AG04450 (cell line): ENCODE measurements at regions not wholly inside any gene's neighbourhood (a gene's known extent, or its start where the extent isn't known, plus 50 kb on each side); places are given as distances from the start of the nearest gene placed in this dataset.

Source experiments
- CTCF ChIA-PET: fragments of 300-600, 350-600 bp; formaldehyde crosslinking; extraction: SDS; loops from one replicate; lab custom pipeline; 2022; ENCODE audit warnings: antibody characterized with exemption, inconsistent platforms; lab: Charles Lee
- POLR2A ChIA-PET: fragments of 350-600 bp; formaldehyde crosslinking; extraction: SDS; loops from one replicate; lab custom pipeline; 2021; ENCODE audit warnings: antibody characterized with exemption, inconsistent platforms; lab: Yijun Ruan, JAX
- DNase-seq: peaks from one replicate; pipeline ENCODE4 v3.0.0-alpha.2; 2011; ENCODE audit warnings: low read depth, low spot score
- H3K27ac ChIP-seq: one replicate; pipeline ENCODE4 v1.5.1; 2012; ENCODE audit warnings: low read depth, low read length, control low read depth
- H3K27me3 ChIP-seq: one replicate; pipeline ENCODE4 v1.6.0; 2012; ENCODE audit warnings: low read length; ENCODE audit not compliant: control insufficient read depth, insufficient read depth
- H3K4me3 ChIP-seq: 2 replicates; pipeline ENCODE4 v1.5.1; 2011; ENCODE audit warnings: mild to moderate bottlenecking, low read depth, low read length, control low read depth
- H3K9me3 ChIP-seq: 2 replicates; pipeline ENCODE4 v1.5.1; 2012; ENCODE audit warnings: low read length; ENCODE audit not compliant: control insufficient read depth, insufficient read depth
- TF ChIP-seq, protein P1 (sequence below): IDR thresholded peaks from 2 replicates; pipeline ENCODE4 v1.5.1; 2011; ENCODE audit warnings: low read depth, low read length, control low read depth, inconsistent platforms

DNA sequence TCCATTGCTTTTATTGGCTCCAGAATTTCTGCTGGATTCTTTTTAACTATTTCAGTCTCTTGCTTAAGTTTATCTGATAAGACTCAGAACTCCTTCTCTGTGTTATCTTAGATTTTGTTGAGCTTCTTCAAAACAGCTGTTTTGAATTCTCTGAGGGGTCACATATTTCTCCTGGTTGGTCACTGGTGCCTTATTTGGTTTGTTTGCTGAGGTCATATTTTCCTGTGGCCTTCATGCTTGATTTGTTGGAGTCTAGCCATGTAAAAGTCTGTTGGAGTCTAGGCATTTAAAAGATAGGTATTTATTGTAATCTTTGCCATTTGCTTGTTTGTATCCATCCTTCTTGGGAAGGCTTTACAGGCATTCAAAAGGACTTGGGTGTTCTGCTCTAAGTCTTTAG lies 398.7 kb downstream of the DSEL start:
- POLR2A ChIA-PET = no interaction called here
- H3K9me3 ChIP-seq = no peaks in the 10 kb centered on the region
- H3K27ac ChIP-seq = no peak overlapping the region
- no peaks in the 10 kb centered on the region for H3K27me3 ChIP-seq
- CTCF ChIA-PET = no interaction called here
- H3K4me3 ChIP-seq = no peak overlapping the region
- no peak for DNase-seq
- TF ChIP-seq, protein P1, sequence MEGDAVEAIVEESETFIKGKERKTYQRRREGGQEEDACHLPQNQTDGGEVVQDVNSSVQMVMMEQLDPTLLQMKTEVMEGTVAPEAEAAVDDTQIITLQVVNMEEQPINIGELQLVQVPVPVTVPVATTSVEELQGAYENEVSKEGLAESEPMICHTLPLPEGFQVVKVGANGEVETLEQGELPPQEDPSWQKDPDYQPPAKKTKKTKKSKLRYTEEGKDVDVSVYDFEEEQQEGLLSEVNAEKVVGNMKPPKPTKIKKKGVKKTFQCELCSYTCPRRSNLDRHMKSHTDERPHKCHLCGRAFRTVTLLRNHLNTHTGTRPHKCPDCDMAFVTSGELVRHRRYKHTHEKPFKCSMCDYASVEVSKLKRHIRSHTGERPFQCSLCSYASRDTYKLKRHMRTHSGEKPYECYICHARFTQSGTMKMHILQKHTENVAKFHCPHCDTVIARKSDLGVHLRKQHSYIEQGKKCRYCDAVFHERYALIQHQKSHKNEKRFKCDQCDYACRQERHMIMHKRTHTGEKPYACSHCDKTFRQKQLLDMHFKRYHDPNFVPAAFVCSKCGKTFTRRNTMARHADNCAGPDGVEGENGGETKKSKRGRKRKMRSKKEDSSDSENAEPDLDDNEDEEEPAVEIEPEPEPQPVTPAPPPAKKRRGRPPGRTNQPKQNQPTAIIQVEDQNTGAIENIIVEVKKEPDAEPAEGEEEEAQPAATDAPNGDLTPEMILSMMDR = no peak

DNA sequence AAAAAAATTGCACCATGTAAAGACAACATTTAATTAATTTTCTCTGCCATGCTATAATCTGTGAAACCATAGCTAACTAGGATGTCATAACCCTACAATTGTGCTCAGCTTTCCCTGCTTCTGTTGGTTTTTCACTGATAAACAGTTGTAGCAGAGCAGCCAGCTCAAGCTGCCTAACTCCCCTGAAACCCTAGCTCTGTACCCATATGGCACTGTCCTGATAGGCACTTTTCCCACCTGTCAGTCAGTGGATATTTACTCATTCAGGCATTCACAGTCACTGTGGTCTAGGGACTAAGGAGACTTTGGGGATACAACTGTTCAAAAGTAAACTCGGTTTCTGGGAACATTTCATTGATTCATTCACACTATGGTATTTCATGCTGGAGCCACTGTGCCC lies 407.0 kb downstream of the DSEL start:
- no peak for DNase-seq
- Histone ChIP-seq H3K4me3 (no peak overlapping the region), H3K27me3 (no peaks in the 10 kb centered on the region), H3K27ac (no peak overlapping the region), H3K9me3 (no peaks in the 10 kb centered on the region)
- ChIA-PET CTCF (interaction anchor here (1.1 to 1.8 kb wide), 2 partner anchors 90 to 91 kb away, joined by 5 read pairs; no protein-coding TSS in a partner anchor), POLR2A (no interaction called here)
- TF ChIP-seq, protein P1 = no peak

DNA sequence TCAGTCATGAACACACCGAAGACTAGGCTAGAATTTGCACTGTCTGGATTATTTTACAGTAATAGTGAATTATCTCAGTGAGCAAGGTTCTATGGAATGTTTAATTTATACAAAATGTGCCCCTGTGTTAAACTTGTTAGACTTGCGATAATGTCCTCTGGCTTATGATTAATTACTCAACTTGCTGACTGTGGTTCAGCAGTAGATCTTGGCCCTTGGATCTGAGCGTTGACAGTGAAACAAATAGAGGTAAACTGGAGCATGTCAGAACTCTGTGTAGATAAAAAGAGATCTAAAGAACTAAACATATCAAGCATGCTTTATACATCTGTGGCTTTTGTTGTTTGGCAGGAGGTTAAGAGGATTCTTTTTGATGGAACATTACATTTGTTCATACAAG lies 407.6 kb downstream of the DSEL start:
- TF ChIP-seq, protein P1 = no peak
- H3K9me3 ChIP-seq = no peaks in the 10 kb centered on the region
- DNase-seq = no peak
- POLR2A ChIA-PET = no interaction called here
- CTCF ChIA-PET = interaction anchor here (1.1 to 1.8 kb wide), 2 partner anchors 90 to 91 kb away, joined by 5 read pairs; no protein-coding TSS in a partner anchor
- H3K4me3 ChIP-seq = no peak overlapping the region
- H3K27me3 ChIP-seq = no peaks in the 10 kb centered on the region
- H3K27ac ChIP-seq = no peak overlapping the region

DNA sequence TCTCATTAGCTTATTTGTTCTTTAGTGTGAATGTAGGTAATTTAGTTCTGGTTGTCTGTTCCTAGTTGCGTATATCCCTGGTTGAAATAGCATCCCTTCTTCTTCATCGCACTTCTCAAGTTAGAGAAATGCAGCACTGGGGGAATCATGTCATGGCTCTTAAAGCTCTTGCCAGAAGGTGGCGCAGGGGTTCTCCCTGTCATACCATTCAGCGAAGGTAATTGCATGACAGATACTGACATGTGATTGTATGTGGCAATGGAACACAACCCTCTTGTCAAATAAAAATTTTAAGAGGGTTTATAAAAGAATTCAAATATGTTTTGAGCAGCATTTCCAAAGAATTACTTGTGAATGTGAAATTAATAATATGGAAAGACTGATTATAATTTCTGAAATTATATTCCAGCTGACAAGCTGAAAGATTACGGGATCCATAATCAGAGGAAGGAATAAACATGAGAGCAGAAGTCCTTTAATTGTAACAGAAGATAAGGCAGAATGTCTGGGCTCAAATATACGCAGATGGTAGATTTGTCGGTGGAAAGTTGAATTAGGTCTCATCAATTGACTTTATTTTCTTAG lies 411.7 kb downstream of the DSEL start:
- Histone ChIP-seq H3K27ac (no peak overlapping the region), H3K9me3 (no peaks in the 10 kb centered on the region), H3K4me3 (no peak overlapping the region), H3K27me3 (no peaks in the 10 kb centered on the region)
- CTCF ChIA-PET = interaction anchor here (0.6 to 4.5 kb wide), 16 partner anchors 17 to 1724 kb away, joined by 3 to 156 read pairs (median 4); no protein-coding TSS in a partner anchor
- DNase-seq = peak; percentile 32
- TF ChIP-seq, protein P1 = peak; percentile 86
- POLR2A ChIA-PET = no interaction called here

DNA sequence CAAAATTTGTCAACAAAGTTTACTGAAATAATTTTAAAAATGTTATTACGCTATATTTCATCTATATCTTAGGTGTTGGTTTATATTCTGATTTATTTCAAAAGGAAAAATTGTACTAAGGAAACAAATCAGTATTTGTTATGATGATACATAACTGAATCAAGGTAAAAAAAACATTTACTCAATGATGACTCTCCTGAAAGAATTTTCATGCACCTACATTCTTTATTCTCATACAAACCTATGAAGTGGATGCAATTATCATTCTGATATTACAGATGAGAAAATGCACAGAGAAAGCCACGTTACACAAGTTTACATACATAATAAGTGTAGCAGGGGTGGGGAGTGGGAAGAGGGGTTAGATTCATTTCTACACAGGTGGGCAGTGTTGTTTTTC lies 422.4 kb downstream of the DSEL start:
- Histone ChIP-seq H3K4me3 (no peak overlapping the region), H3K9me3 (no peaks in the 10 kb centered on the region), H3K27me3 (no peaks in the 10 kb centered on the region), H3K27ac (no peak overlapping the region)
- ChIA-PET CTCF (no interaction called here), POLR2A (no interaction called here)
- TF ChIP-seq, protein P1 = no peak
- no peak for DNase-seq
